ENCODE measurements at regions not wholly inside any gene's neighbourhood (a gene's known extent, or its start where the extent isn't known, plus 50 kb on each side); places are given as distances from the start of the nearest gene placed in this dataset.
"Not testable (repeated sequence)": the region's sequence is repeated elsewhere in the genome, so short reads cannot be mapped to it uniquely, and the experiment has no call there.

DNA sequence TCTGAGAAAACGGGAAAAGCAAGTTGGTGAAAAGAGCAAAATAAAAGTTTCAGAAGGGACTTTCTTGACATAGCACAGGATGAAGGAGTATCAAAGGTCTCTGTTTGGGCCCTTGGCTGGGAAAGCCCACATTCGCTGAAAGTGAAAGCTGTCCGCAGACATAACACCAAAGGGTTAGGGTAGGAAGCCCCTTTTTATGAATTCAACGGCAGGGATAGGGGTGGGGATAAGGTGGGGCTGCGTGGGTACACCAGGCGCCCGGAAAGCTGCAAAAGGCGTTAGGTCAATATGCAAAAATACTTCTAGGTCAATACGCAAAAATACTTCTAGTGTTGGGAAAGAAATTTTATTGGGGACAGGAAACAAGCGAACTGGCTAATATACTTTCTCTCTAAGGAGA lies 135.1 kb downstream of the OR2B2 start:
- no peak for DNase-seq (ENCODE audit: low read depth, low spot score)
- Mint-ChIP-seq H3K4me1 (peaks cover 3% of the 10 kb centered on the region), H3K4me3 (no peak overlapping the region), H3K36me3 (ENCODE audit: low read depth) (no peaks in the 10 kb centered on the region), H3K27me3 (ENCODE audit: low read depth) (peaks cover 26% of the 10 kb centered on the region), H3K27ac (ENCODE audit: unreplicated experiment) (no peak overlapping the region), H3K9me3 (no peaks in the 10 kb centered on the region)
- TF ChIP-seq CTCF (conservative IDR thresholded peaks at IDR 0.05), result no peak

GRCh38 chr6:27776504-27776903 lies 135.7 kb downstream of the OR2B2 start:
- Mint-ChIP-seq H3K4me1 (peaks cover 7% of the 10 kb centered on the region), H3K27ac (ENCODE audit: unreplicated experiment) (no peak overlapping the region), H3K36me3 (ENCODE audit: low read depth) (no peaks in the 10 kb centered on the region), H3K4me3 (no peak overlapping the region), H3K27me3 (ENCODE audit: low read depth) (peaks cover 33% of the 10 kb centered on the region), H3K9me3 (no peaks in the 10 kb centered on the region)
- DNase-seq (ENCODE audit: low read depth, low spot score), result no peak
- TF ChIP-seq CTCF (conservative IDR thresholded peaks at IDR 0.05), result no peak

GRCh38 chr6:27775796-27776184 lies 136.4 kb downstream of the OR2B2 start:
- Mint-ChIP-seq H3K36me3 (ENCODE audit: low read depth) (no peaks in the 10 kb centered on the region), H3K27ac (ENCODE audit: unreplicated experiment) (no peak overlapping the region), H3K27me3 (ENCODE audit: low read depth) (peaks cover 40% of the 10 kb centered on the region), H3K9me3 (no peaks in the 10 kb centered on the region), H3K4me1 (peaks cover 11% of the 10 kb centered on the region), H3K4me3 (no peak overlapping the region)
- no peak for TF ChIP-seq CTCF (conservative IDR thresholded peaks at IDR 0.05)
- DNase-seq (ENCODE audit: low read depth, low spot score), result no peak

DNA sequence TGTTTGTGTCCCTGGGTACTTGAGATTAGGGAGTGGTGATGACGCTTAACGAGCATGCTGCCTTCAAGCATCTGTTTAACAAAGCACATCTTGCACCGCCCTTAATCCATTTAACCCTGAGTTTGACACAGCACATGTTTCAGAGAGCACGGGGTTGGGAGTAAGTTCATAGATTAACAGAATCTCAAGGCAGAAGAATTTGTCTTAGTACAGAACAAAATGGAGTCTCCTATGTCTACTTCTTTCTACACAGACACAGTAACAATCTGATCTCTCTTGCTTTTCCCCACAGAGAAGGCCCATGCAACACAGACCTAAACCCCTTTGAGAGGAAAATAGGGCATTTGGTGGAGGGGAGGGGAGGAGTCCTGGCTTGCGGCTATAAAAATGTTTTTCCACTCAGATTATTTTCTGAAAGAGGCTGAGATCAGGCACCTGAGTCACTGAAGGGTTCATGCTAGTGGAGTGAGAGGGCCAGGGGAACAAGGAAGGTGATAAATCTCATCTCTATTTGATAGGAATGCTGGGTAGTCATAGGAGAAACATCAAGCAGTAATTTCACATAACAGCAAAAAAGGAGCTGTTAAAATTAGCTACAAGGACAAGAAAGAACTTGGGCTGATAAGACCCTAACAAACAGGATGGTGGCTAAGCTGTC lies 136.9 kb downstream of the OR2B2 start:
- not testable (repeated sequence) for DNase-seq (ENCODE audit: low read depth, low spot score); H3K36me3 Mint-ChIP-seq (ENCODE audit: low read depth); H3K27ac Mint-ChIP-seq (ENCODE audit: unreplicated experiment); H3K4me3 Mint-ChIP-seq; H3K9me3 Mint-ChIP-seq
- Mint-ChIP-seq H3K27me3 (ENCODE audit: low read depth) (peaks cover 45% of the 10 kb centered on the region), H3K4me1 (peaks cover 14% of the 10 kb centered on the region)

GRCh38 chr6:27774264-27774600 lies 138.0 kb downstream of the OR2B2 start:
- not testable (repeated sequence) for H3K9me3 Mint-ChIP-seq; H3K4me3 Mint-ChIP-seq; H3K36me3 Mint-ChIP-seq (ENCODE audit: low read depth); DNase-seq (ENCODE audit: low read depth, low spot score); H3K27ac Mint-ChIP-seq (ENCODE audit: unreplicated experiment)
- peaks cover 52% of the 10 kb centered on the region for H3K27me3 Mint-ChIP-seq (ENCODE audit: low read depth)
- H3K4me1 Mint-ChIP-seq, result peaks cover 15% of the 10 kb centered on the region

DNA sequence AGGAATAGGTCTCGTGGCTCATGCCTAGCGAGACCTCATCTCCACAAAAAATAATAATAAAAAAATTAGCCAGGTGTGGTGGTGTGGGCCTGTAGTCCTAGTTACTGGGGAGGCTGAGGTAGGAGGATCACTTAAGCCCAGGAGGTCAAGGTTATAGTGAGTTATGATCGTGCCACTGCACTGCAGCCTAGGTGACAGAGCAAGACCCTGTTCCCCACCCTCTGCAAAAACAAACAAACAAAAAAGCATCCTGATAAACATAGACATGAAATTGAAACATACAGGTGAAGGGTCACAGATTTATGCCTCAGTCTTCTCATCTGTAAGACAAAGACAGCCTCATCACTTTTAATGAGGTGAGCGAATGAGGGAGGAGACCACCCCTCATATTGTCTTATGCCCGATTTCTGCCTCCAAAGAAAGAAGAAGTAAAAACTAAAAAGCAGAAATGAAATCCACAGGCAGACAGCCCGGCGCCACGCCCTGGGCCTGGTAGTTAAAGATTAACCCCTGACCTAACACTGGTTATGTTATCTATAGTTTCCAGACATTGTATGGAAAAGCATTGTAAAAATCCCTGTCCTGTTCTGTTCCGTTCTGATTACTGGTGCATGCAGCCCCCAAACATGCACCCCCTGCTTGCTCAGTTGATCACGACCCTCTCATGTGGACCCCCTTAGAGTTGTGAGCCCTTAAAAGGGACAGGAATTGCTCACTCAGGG lies 138.5 kb downstream of the OR2B2 start:
- not testable (repeated sequence) for H3K27ac Mint-ChIP-seq (ENCODE audit: unreplicated experiment); H3K4me3 Mint-ChIP-seq; H3K36me3 Mint-ChIP-seq (ENCODE audit: low read depth); DNase-seq (ENCODE audit: low read depth, low spot score); H3K9me3 Mint-ChIP-seq
- H3K27me3 Mint-ChIP-seq (ENCODE audit: low read depth), result peaks cover 54% of the 10 kb centered on the region
- H3K4me1 Mint-ChIP-seq, result peaks cover 15% of the 10 kb centered on the region

DNA sequence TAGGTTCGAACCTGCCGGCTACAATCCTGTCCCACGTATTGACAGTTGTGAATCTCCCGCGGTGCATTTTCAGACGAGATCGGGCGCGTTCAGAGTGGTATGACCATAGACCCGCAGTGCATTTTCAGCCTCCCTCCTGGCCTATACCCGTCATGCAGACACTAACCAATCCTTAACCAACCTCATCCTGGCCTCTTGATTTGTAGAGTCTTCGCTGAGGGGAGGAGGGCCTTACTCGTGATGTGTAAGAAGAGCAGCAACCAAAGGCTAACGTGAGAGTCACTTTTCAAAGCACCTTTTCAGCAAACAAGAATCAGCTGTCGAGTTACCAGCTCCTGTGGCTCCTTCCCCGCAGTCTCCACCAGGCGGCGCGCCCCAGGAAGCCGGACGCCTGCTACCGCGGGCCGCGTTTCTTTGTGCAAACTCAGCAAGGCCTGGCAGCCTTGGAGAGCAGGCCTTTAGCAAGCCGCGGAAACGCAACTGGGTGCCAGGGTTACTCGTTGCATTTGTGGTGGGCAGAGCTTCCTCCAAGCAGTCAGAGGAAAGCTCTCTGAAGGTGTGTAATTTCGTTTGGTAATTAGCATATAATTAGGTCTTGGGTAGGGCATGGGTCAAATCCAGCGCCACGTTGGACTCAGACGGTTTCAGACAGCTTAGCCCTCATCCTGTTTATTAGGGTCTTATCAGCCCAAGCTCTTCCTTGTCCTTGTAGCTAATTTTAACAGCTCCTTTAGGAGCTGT lies 139.8 kb downstream of the OR2B2 start:
- Mint-ChIP-seq H3K9me3 (no peaks in the 10 kb centered on the region), H3K27ac (ENCODE audit: unreplicated experiment) (no peak overlapping the region), H3K4me1 (peaks cover 15% of the 10 kb centered on the region), H3K4me3 (no peak overlapping the region), H3K27me3 (ENCODE audit: low read depth) (peaks cover 51% of the 10 kb centered on the region), H3K36me3 (ENCODE audit: low read depth) (no peaks in the 10 kb centered on the region)
- DNase-seq (ENCODE audit: low read depth, low spot score), result peak; percentile 89
- peak; percentile 95 for TF ChIP-seq CTCF (conservative IDR thresholded peaks at IDR 0.05)
